Superior temporal gyrus (tissue), 1 donor: ENCODE measurements at regions not wholly inside any gene's neighbourhood (a gene's known extent, or its start where the extent isn't known, plus 50 kb on each side); places are given as distances from the start of the nearest gene placed in this dataset.
A peak's percentile ranks its signal among the peaks of the same experiment; 100 is the strongest.

Source experiments
- DNase-seq: peaks from one replicate; pipeline ENCODE4 v3.0.0-alpha.2; 2016; ENCODE audit errors: extremely low spot score

DNA sequence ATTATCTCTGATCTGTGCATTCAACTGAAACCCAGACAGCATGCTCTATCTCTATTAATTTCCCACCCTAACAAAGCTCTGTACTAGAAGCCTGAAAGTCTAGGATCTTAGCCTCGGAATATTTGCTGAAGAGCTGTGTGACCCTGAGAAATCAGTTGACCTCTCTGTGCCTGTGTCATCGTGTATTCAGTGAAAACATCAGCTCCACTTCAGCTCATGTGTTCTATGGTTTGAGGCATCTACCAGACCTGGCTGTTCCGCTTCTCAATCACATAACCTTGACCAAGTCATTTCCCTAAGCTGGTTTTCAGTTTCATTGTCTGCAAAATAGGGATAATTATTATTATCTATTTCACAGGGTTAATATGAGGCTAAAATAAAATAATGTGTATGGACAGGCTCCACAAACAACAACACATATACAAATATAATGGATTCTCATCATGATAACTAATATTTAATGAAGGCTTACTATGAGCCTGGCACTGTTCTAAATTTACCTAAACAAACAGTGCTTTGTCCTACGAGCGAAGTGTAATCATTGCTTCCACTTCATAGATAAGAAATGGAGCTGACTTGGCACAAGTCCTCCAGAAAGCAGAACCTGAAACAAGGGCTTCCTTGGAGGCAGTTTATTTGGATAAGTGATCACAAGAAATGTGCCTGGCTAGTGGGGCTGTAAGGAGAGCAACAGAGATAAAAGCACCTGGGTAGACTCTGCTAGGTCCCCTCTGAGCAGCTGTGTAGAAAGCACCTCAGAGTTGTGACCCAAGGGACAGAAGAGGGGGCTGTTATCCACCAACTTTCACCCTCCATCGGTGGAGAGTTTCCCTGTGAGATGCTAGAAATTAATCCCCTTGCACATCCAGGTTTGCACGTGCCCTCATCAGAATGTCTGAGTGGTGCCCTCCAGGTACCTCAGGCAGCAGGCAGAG, 356.9 kb downstream of the RAB28 start:
- DNase-seq, result no peak

DNA sequence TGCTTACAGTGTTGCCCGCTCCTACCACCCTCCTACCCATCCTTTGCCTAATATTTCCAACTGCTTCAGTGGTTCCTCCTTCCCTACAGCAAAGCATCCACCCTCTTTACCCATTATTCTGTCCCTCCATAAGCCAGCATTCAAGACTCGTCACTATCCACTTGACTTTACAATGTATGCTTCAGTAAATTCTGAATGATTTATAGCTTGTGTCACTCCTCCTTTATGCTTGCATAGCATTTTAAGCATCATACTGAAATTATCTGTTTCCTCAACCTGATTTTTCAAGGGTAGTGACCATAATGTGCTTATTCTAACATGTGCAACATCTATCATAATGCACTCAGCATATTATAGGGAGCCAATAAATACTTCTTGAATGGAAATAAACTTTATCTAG, 365.5 kb downstream of the RAB28 start:
- no peak for DNase-seq

DNA sequence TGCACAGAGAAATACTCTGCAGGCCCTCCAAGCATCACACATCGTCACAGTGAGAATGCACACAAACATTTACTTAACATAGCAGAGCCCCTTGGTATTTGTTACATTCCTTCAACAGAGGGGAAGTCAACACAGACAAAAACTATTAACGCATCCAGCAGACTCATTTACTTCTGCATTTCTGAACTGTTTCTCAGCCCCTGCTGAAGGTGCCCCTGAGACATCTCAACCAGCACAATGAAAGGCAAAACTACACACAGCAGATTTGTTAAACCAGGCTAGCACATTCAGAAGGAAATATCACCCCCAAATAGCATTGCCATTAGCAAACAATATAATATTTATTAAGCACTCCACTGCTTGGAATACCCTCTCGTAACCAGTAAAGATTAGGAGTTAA, 367.0 kb downstream of the RAB28 start:
- no peak for DNase-seq

DNA sequence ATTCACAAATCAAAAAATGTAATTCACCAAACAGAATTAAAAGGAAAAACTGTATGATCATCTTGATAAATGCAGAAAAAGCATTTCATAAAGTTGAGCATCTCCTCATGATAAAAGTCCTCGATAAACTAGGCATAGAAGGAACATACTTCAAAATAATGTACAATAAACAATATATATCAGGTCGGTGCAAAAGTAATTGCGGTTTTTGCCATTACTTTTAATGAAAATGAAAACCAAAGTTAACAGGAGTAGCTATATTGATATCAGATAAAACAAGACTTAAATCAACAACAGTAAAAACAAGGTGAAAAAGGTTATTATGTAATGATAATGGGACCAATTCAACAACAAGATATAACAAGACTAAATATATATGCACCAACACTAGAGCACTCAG, 372.1 kb downstream of the RAB28 start:
- no peak for DNase-seq

DNA sequence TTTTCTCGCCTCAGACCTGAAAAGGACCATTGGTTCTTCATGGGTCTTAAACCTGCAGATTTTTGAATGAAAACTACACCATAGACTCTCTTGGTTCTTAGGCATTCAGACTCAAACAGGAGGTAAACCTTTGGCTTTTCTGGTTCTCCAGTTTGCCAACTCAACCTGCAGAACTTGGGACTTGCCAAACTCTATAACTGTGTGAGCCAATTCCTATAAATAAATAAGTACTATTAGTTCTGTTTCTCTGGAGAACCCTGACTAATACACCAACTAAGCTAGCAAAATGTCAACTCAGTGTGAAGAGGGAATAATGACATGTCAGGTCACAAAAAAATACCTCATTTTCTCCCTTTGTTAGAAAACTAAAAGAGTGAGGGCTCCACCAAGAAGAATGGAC, 374.6 kb downstream of the RAB28 start:
- DNase-seq, result no peak

DNA sequence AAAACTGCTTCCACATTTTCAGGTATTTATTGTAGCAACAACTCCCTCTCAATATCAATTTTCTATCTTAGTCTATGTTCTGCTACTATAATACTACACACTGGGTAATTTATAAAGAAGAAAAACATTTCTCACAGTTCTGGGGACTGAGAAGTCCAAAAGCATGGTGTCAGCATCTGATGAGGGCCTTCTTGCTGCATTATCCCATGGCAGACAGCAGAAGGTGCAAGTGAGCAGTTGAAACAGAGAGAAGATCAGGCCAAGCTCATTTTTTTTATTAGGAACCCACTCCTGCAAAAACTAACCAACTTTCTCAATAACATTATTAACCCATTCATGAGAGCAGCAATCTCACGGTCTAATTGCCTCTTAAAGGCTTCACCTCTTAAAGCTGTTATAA, 376.0 kb downstream of the RAB28 start:
- DNase-seq, result no peak

DNA sequence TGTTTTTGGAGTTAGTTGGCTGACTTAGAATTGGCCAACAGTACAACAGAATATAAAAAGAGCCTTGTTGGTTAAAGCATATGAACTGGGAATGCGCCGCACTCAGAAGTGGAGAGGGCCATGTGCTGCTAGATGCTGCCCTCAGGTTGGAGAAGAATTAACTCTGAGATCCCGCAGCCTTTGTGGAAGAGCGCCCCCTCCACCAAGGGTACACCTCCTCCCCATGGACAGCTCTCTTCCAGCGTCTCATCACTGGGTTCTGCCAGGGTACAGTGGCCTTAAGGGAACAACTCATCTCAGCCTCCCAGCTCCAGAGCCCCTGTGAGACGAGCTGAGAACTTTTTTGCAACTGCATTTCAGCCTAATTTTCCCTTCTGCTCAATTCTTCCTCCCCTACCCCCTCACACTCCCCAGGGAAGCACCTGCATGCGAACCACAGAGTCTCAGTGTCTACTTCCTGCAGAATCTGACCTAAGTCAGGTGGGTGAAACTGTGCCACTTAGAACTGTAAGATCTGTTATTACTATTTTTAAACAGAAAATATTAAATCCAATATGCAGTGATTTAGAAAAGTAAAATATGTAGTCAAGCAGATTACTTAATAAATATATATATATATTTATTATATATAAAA, 380.6 kb downstream of the RAB28 start:
- DNase-seq, result no peak

DNA sequence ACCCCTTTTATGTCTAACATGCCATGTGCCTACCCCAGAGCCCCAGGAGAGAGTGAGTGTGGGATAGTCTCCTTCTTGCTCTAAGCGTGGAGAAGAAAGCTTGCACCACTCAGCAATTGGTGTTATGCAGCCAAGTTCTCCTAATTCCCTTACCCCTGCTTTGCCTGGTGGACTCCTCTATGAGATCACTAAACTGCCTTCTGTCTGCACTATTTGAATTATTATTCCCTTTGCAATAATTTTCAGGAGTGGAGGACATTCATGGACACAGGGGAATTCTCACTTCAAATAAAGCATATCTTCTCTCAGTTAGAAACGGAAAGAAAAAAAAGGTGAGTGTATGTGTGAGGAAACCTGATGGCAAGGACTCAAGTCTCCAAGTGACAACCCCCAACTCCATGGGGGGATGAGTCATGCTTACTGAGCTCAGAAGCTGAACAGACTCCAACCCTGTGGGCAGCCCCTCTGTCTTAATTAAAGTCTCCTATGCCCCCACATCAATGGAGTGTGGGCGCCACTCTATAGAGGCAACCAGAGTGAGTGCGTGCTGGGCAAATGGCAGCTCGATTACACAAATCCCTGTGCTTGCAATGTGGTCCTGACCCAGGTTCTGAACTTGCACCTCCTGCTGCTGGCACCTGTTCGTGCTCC, 381.9 kb downstream of the RAB28 start:
- DNase-seq, result no peak

DNA sequence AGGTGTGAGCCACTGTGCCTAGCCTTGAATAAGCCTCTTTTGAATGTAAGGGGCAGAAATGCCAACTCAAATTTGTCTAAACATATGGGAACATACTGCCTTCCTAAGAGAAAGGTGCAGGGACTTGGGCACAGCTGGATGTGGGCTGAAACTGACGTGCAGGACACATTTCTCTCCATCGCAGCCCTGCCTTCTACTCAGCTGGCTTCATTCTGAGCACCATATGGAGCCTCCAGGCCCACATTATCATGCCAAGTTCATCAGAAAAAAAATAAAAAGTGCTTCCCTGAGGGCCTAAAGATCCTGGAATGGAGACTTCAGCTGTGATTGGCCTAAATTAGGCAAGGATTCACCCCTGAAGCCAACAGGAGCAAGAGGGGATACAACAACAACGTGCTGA, 386.2 kb downstream of the RAB28 start:
- peak; percentile 22 for DNase-seq

DNA sequence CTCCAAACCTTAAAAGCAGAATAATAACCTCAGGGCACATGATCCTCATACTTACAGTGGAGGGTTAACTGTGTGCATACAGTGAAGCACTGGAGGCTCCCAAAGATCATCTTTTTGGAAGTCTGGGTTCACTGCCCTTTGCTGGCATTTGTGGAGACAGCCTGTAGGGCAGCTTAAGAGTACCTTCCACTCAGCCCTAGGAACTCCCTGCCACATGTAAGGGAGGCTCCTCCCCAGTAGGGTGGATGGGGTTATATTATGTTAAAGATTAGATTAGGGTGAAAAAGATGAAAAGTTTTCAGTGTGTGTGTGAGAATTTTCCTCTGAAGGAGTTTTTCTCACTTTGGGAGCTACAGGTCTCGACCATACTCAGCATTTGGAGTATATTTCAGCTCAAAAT, 388.4 kb downstream of the RAB28 start:
- DNase-seq, result no peak

DNA sequence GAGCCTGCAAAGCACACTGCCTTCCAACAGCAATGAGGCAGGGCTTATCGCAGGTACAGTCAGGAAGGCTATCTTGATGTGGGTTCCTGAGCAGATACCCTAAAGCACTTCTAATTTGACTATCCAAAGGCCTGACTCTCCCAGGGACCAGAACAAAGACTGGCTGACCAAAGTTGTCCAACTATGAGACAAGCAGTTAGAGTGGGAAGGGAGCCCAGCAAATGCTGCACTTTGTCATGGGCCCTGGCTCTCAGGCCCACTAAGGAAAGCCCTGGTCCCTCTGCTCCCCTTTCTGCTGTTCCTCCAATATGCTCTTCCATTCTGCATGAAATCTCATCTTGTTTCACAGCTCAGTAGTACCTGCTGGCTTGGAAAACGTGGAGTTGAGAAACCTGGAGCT, 391.0 kb downstream of the RAB28 start:
- no peak for DNase-seq

DNA sequence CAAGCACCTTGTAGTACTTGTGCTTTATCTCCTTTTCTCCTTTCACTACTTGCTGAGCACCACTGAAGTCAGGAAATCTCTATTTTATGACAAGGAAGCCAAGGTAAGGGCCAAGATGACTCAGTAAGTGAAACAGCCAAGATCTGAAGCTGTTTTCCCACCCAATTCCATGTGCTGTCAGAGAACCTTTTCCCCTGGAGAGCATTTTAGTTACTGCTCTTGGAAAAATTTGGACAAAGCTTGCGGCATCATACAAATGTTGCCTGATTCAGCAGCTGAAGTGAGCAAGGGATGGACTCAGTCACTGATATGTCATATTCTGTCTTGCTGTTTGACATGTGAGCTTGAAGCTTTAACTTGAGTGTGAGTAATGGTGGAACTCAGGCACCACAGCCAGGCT, 391.4 kb downstream of the RAB28 start:
- peak; percentile 27 for DNase-seq

DNA sequence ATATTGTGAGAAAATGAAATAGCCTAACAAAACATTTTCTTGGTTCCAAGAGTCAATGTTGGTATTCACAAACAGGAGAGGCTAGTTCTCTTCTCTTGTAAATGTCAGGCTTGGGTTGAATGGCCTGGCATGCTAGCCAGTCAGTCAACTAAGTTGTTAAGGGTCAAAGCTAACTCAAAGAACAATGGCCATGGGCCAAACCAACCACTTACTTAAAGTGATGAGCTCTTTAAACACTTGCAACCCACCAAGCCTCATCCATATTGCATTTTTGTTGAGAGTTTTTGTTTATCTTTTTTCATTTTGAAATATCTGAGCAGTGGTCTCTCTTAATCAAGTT, 394.5 kb downstream of the RAB28 start:
- no peak for DNase-seq

DNA sequence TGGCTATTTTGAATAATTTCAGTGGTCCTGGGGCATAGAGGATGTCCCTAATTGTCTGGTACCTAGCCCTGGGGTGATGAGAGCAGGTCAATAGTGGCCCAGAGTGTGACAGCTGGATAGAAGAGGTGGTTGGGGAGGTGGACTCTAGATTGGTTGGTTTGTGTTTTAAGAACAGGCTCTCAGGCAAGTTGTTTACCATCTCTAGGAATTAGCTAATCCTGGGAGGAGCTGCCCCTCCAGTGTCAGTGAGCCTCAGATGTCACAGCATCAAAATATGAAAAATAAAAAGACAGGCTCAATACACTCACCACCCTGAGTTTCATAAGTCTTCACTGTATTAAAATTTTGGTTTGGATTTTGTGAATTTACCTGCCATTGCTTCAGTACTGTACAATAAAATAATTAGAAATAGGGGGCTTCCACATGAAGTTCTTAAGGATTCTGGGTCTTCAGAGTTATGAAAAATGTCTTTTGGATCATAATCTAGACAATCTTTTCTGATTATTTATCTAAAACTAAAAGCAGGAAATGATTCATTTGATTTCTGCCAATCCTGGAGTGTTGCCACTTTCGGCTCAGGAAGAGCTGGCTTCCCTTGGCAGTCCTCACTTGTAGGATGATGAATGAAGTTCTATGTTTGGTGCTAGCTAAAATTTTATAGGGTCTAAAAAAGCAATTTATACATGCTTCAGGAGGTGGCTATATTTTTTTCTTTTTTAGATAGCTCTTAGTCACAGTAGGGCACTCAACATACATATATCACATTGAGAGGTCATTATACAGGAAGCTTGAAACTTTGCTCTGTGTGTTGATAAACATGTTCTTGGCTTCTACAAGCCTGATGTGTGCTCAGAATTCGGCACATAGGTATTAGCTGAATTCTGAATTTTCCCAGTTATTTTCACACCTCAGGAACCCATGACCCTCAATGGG, 395.1 kb downstream of the RAB28 start:
- DNase-seq, result peak; percentile 69

DNA sequence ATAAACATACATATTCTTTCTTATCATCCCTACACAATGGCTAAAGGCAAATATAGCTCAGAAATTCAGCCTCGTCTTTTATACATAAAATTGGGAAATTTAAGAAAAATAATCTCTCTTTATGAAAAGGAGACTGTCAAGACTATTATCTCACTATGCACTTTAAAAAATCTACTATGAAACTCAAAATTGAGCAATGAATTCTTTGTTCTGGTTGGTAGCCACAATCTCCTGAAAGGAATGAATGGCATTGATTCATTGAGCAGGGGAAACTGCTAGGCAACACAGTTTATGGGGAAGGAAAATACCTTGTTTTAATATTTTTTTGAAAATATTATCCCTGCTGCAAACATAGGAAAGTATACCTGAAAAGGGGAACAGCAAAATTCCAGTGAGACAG, 397.1 kb downstream of the RAB28 start:
- no peak for DNase-seq

DNA sequence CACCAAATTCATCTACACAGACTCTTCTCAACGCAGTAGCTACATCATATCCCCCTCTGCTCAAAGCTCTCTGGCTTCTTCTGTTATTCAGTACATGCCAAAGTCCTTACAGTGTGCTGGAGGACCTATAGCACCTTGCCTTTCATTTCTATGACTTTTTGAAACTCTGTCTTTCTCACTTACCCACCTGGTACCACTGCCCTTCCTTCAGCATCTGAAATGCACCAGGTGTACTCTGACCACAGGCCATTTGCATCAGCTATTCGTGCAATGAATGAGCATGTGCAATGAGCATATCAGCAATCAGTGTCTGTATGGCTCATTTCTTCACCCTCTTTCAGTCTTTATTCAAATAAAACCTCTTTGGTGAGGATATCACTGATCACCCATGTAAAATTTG, 399.9 kb downstream of the RAB28 start:
- no peak for DNase-seq

DNA sequence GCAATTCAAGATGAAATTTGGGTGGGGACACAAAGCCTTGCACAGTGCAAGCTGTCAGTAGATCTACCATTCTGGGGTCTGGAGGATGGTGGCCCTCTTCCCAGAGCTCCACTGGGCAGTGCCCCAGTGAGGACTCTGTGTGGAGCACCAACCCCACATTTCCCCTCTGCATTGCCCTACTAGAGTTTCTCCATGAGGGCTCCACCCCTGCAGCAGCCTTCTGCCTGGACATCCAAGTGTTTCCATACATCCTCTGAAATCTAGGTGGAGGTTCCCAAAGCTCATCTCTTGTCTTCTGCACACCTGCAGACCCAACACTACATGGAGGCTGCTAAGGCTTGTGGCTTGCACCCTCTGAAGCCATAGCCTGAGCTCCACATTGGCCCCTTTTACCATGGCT, 402.3 kb downstream of the RAB28 start:
- no peak for DNase-seq

DNA sequence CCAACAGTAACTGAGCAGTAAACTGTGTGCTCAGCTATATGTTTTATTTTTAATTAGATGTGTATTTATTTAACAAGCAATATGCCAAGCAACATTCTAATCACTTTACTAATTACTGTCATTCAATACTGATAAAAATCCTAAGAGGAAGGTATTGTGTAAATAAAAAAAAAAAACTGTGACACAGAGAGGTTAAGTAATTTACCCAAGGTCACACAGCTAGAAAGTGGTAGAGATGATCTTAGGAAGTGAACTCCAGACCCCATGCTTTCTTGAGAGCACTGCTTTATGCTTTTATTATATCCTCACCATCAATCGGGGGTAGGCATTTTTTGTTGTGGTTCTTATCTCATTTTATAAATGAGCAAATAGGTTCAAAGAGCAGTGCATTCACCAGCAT, 417.1 kb downstream of the RAB28 start:
- DNase-seq, result no peak

DNA sequence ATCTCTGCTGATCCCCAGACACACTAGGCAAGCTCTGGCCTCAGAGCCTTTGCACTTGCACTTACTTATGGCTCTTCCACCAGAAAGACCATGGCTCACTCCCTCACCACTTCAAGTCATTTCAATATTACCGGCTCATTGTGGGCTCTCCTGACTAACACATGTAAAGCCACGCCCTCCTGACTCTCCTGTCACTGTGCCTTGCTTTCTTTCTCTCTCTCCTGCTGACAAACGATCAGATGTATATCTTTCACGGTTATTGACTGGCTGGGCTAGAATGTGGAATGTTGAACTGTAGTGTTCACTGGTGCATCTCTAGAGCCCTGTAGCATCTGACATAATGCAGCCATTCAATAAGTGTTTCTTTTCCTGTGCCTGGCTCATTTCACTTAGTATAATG, 425.1 kb downstream of the RAB28 start:
- DNase-seq, result no peak

DNA sequence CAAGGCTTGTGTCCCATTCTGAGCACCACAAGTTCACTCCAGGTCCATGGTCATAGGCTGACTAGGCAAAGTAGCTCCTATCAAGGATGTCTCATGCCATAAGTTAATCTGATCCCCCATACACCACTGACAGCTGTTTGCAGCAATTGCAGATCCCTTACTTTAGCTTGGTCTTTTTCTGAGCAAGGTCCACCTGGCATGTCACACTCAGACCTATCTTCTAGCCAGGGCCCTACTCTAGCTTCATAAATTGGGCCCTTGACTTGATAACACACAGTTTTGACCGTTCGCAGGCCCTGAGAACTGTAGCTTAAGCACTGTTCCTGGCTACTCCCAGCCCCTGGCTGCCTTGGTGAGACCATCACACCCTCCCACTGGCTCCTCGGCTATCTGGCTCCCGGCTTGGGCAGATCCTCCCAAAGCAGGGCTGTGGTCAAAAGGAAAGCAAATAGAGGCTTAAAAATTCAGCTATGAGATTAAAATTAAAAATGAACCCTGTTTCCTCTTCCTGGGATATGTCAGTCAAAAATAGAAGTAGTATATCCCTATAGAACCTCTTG, 427.4 kb downstream of the RAB28 start:
- no peak for DNase-seq

DNA sequence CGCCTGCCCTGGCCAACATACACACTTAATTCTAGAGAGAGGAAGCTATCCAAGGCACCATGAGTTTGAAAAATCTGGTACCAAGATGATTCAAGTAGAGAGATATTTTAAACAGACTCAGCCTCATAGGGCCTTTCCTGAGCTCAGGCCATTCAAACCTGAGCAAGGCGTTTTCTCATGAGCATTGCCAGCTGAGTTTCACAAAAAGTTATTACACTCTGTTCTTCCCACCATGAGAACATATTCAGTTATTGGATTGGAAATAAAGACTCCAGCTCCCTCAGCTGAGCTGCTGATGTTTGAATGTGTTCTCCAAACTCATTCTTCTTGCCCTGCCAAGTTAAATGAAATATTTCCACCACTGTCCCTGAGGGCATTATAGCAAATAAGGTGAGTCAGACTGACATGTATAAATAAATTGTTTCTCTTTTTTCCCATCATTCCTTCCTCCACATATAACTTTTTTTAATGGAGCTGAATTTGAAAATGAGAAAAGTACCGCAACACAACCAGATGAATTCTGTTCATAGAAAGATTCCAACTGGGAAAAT, 429.6 kb downstream of the RAB28 start:
- DNase-seq, result no peak
